ENCODE measurements at regions not wholly inside any gene's neighbourhood (a gene's known extent, or its start where the extent isn't known, plus 50 kb on each side); places are given as distances from the start of the nearest gene placed in this dataset.

GRCh38 chr20:24081077-24081476, 92.5 kb upstream of the GGTLC1 start:
- Histone ChIP-seq H3K36me3 (ENCODE audit: control insufficient read depth, insufficient read depth, low read length) (no peaks in the 10 kb centered on the region), H3K27me3 (replicated peaks; ENCODE audit: control insufficient read depth, insufficient read depth, low read length) (no peaks in the 10 kb centered on the region; the same call in 1 of the 2 replicates), H3K4me3 (replicated peaks; ENCODE audit: low read depth, low read length) (no peak overlapping the region)
- no peak for TF ChIP-seq CTCF (IDR thresholded peaks at IDR 0.05; ENCODE audit: insufficient read depth, low read length, poor library complexity, severe bottlenecking)
- no peak for DNase-seq (ENCODE audit: extremely low read depth, insufficient read length)

- Histone ChIP-seq H3K36me3 (ENCODE audit: control insufficient read depth, insufficient read depth, low read length) (no peaks in the 10 kb centered on the region), H3K4me3 (replicated peaks; ENCODE audit: low read depth, low read length) (no peak overlapping the region), H3K27me3 (replicated peaks; ENCODE audit: control insufficient read depth, insufficient read depth, low read length) (no peaks in the 10 kb centered on the region)
- no peak for DNase-seq (ENCODE audit: extremely low read depth, insufficient read length)
- TF ChIP-seq CTCF (IDR thresholded peaks at IDR 0.05; ENCODE audit: insufficient read depth, low read length, poor library complexity, severe bottlenecking) = no peak
Measured at GRCh38 chr20:24079661-24080412, 91.3 kb upstream of the GGTLC1 start.

- DNase-seq (ENCODE audit: extremely low read depth, insufficient read length) = no peak
- Histone ChIP-seq H3K27me3 (replicated peaks; ENCODE audit: control insufficient read depth, insufficient read depth, low read length) (no peaks in the 10 kb centered on the region), H3K4me3 (replicated peaks; ENCODE audit: low read depth, low read length) (no peak overlapping the region), H3K36me3 (ENCODE audit: control insufficient read depth, insufficient read depth, low read length) (no peaks in the 10 kb centered on the region)
- no peak for TF ChIP-seq CTCF (IDR thresholded peaks at IDR 0.05; ENCODE audit: insufficient read depth, low read length, poor library complexity, severe bottlenecking)
Measured at GRCh38 chr20:24077145-24077544, 88.6 kb upstream of the GGTLC1 start.

- no peak for TF ChIP-seq CTCF (IDR thresholded peaks at IDR 0.05; ENCODE audit: insufficient read depth, low read length, poor library complexity, severe bottlenecking)
- H3K27me3 ChIP-seq (replicated peaks; ENCODE audit: control insufficient read depth, insufficient read depth, low read length) = no peaks in the 10 kb centered on the region
Measured at GRCh38 chr20:24070679-24071078, 82.1 kb upstream of the GGTLC1 start.

GRCh38 chr20:24066076-24066700, 77.6 kb upstream of the GGTLC1 start:
- H3K4me3 ChIP-seq (replicated peaks; ENCODE audit: low read depth, low read length) = no peak overlapping the region
- DNase-seq (ENCODE audit: extremely low read depth, insufficient read length) = no peak
- no peaks in the 10 kb centered on the region for H3K36me3 ChIP-seq (ENCODE audit: control insufficient read depth, insufficient read depth, low read length)
- no peak for TF ChIP-seq CTCF (IDR thresholded peaks at IDR 0.05; ENCODE audit: insufficient read depth, low read length, poor library complexity, severe bottlenecking)
- H3K27me3 ChIP-seq (replicated peaks; ENCODE audit: control insufficient read depth, insufficient read depth, low read length) = no peaks in the 10 kb centered on the region

More at GRCh38 chr20:24070679-24071078, 82.1 kb upstream of the GGTLC1 start:
- no peak for DNase-seq (ENCODE audit: extremely low read depth, insufficient read length)
- H3K36me3 ChIP-seq (ENCODE audit: control insufficient read depth, insufficient read depth, low read length) = no peaks in the 10 kb centered on the region
- H3K4me3 ChIP-seq (replicated peaks; ENCODE audit: low read depth, low read length) = no peak overlapping the region

All from GM06990 (cell line).